H1 (cell line): ENCODE measurements at regions not wholly inside any gene's neighbourhood (a gene's known extent, or its start where the extent isn't known, plus 50 kb on each side); places are given as distances from the start of the nearest gene placed in this dataset.

Source experiments
- CTCF ChIA-PET: fragments of 300-600 bp; sonication (Branson Sonifier 250); formaldehyde crosslinking; loops from one replicate; lab custom pipeline; 2021; ENCODE audit not compliant: partially characterized antibody; lab: Charles Lee
- POLR2A ChIA-PET: fragments of 300-600 bp; sonication (Branson Sonifier 250); formaldehyde crosslinking; loops from one replicate; lab custom pipeline; 2021; ENCODE audit warnings: inconsistent platforms; ENCODE audit not compliant: partially characterized antibody; lab: Charles Lee
- DNase-seq, 2 experiments: peaks; one replicate each; pipeline versions ENCODE4 v3.0.0 to v3.0.0-alpha.2; 2010 to 2022; ENCODE audit warnings: low spot score in 2 of 2, low read depth in 1 of 2, mixed read lengths in 1 of 2
- FAIRE-seq: peaks from 2 replicates; lab custom pipeline; 2011; peaks lifted over from hg19 to GRCh38; lab: Jason Lieb, UNC
- H2AFZ ChIP-seq: 2 replicates; pipeline ENCODE4 v1.8.1; 2012; ENCODE audit warnings: low read length, inconsistent platforms
- H2AK5ac ChIP-seq: 2 replicates; pipeline ENCODE4 v1.6.1; 2013; ENCODE audit warnings: low read depth, low read length
- H2BK120ac ChIP-seq: replicated peaks from 2 replicates; pipeline ENCODE3; 2013; ENCODE audit warnings: low read depth, low read length, inconsistent platforms
- H2BK12ac ChIP-seq: 2 replicates; pipeline ENCODE4 v1.6.1; 2013; ENCODE audit warnings: low read depth, low read length
- H2BK15ac ChIP-seq: 2 replicates; pipeline ENCODE4 v1.6.1; 2013; ENCODE audit warnings: low read length
- H2BK20ac ChIP-seq: 2 replicates; pipeline ENCODE4 v1.6.1; 2013; ENCODE audit warnings: low read length
- H2BK5ac ChIP-seq: 2 replicates; pipeline ENCODE4 v1.6.1; 2013; ENCODE audit warnings: low read depth, low read length
- H3K14ac ChIP-seq: 2 replicates; pipeline ENCODE4 v1.6.1; 2013; ENCODE audit warnings: inconsistent platforms; ENCODE audit not compliant: insufficient read length
- H3K18ac ChIP-seq: 2 replicates; pipeline ENCODE4 v1.6.1; 2013; ENCODE audit warnings: low read length; ENCODE audit errors: extremely low read depth
- H3K23ac ChIP-seq: 2 replicates; pipeline ENCODE4 v1.6.1; 2013; ENCODE audit warnings: inconsistent platforms; ENCODE audit not compliant: insufficient read length
- H3K23me2 ChIP-seq: 2 replicates; pipeline ENCODE4 v1.6.1; 2013; ENCODE audit warnings: low read depth, low read length
- H3K27ac ChIP-seq: 2 replicates; pipeline ENCODE4 v1.6.1; 2011; ENCODE audit warnings: low read depth, low read length, inconsistent platforms
- H3K27me3 ChIP-seq, 4 experiments: replicated peaks in 1 of 4; 1 replicate in 1 of 4; 2 replicates in 3 of 4; pipeline versions ENCODE4 v1.6.1 to v1.8.1; 2011 to 2013; ENCODE audit warnings: low read length in 3 of 4, mild to moderate bottlenecking in 3 of 4, inconsistent platforms in 2 of 4, mixed read lengths in 2 of 4, moderate library complexity in 1 of 4; ENCODE audit not compliant: control insufficient read depth in 3 of 4, insufficient read depth in 3 of 4; ENCODE audit errors: extremely low read depth in 1 of 4
- H3K36me3 ChIP-seq, 4 experiments: 2 replicates each; pipeline versions ENCODE4 v1.6.1 to v1.8.1; 2011 to 2013; ENCODE audit warnings: mild to moderate bottlenecking in 4 of 4, low read length in 3 of 4, moderate library complexity in 2 of 4, control low read depth in 1 of 4, inconsistent platforms in 1 of 4; ENCODE audit not compliant: insufficient read depth in 4 of 4, control insufficient read depth in 2 of 4
- H3K4ac ChIP-seq: replicated peaks from 2 replicates; pipeline ENCODE3; 2013; ENCODE audit warnings: low read length, low read depth, mixed read lengths, inconsistent platforms; ENCODE audit not compliant: insufficient read length
- H3K4me1 ChIP-seq, 4 experiments: replicated peaks in 1 of 4; 1 replicate in 1 of 4; 2 replicates in 3 of 4; pipeline versions ENCODE4 v1.6.1 to v1.8.1; 2011 to 2013; ENCODE audit warnings: low read length in 3 of 4, inconsistent platforms in 2 of 4, mixed read lengths in 1 of 4; ENCODE audit not compliant: insufficient read depth in 4 of 4, control insufficient read depth in 3 of 4
- H3K4me2 ChIP-seq, 2 experiments: 2 replicates each; pipeline versions ENCODE4 v1.6.1 to v1.8.1; 2011 to 2013; ENCODE audit warnings: low read depth in 2 of 2, low read length in 2 of 2, control low read depth in 1 of 2, inconsistent platforms in 1 of 2, mild to moderate bottlenecking in 1 of 2; ENCODE audit not compliant: insufficient read depth in 1 of 2
- H3K4me3 ChIP-seq, 4 experiments: fragments of 200-600, 300-600 bp in 1 of 4; sonication (generic), shearing (Covaris generic), sonication (Bioruptor Twin) in 1 of 4; 2 replicates each; pipeline versions ENCODE4 v1.5.1 to v1.8.1; 2011 to 2016; ENCODE audit warnings: low read length in 4 of 4, low read depth in 3 of 4, control low read depth in 2 of 4, inconsistent platforms in 2 of 4, mild to moderate bottlenecking in 2 of 4, mixed read lengths in 1 of 4, moderate library complexity in 1 of 4; ENCODE audit not compliant: insufficient read depth in 2 of 4; ENCODE audit errors: extremely low read depth in 1 of 4
- H3K56ac ChIP-seq: replicated peaks from 2 replicates; pipeline ENCODE3; 2013; ENCODE audit warnings: low read depth, mild to moderate bottlenecking, mixed read lengths, low read length, inconsistent platforms; ENCODE audit not compliant: insufficient read length
- H3K79me1 ChIP-seq: 2 replicates; pipeline ENCODE4 v1.6.1; 2013; ENCODE audit warnings: low read depth, low read length, control low read depth
- H3K79me2 ChIP-seq, 2 experiments: 2 replicates each; pipeline versions ENCODE4 v1.6.1 to v1.8.1; 2012 to 2013; ENCODE audit warnings: low read length in 2 of 2, mild to moderate bottlenecking in 2 of 2, inconsistent platforms in 1 of 2; ENCODE audit not compliant: insufficient read depth in 2 of 2, control insufficient read depth in 1 of 2
- H3K9ac ChIP-seq, 4 experiments: replicated peaks in 1 of 4; 1 replicate in 1 of 4; 2 replicates in 3 of 4; pipeline versions ENCODE4 v1.6.1 to v1.8.1; 2011 to 2013; ENCODE audit warnings: low read depth in 3 of 4, low read length in 3 of 4, control low read depth in 2 of 4, mild to moderate bottlenecking in 2 of 4, moderate library complexity in 2 of 4, inconsistent platforms in 1 of 4; ENCODE audit errors: extremely low read depth in 1 of 4
- H3K9me3 ChIP-seq, 2 experiments: 2 replicates each; pipeline versions ENCODE4 v1.6.1 to v1.8.1; 2012 to 2013; ENCODE audit warnings: mild to moderate bottlenecking in 2 of 2, moderate library complexity in 2 of 2, control low read depth in 1 of 2, inconsistent platforms in 1 of 2, low read depth in 1 of 2, low read length in 1 of 2, mixed read lengths in 1 of 2; ENCODE audit not compliant: insufficient read depth in 2 of 2
- H4K20me1 ChIP-seq, 2 experiments: replicated peaks in 1 of 2; 2 replicates each; pipeline versions ENCODE3 to v1.8.1; 2011 to 2013; ENCODE audit warnings: inconsistent platforms in 2 of 2, low read length in 2 of 2, mild to moderate bottlenecking in 1 of 2; ENCODE audit not compliant: insufficient read depth in 2 of 2, control insufficient read depth in 1 of 2
- H4K5ac ChIP-seq: 2 replicates; pipeline ENCODE4 v1.6.1; 2013; ENCODE audit warnings: low read length, low read depth, mixed read lengths, inconsistent platforms; ENCODE audit not compliant: insufficient read length
- H4K8ac ChIP-seq: 2 replicates; pipeline ENCODE4 v1.8.0; 2013; ENCODE audit warnings: mild to moderate bottlenecking, moderate library complexity, low read length, inconsistent platforms; ENCODE audit not compliant: insufficient read depth; ENCODE audit errors: extremely low read depth
- H4K91ac ChIP-seq: replicated peaks from 2 replicates; pipeline ENCODE3; 2013; ENCODE audit warnings: low read length, mixed read lengths, inconsistent platforms; ENCODE audit not compliant: insufficient read length
- CBX8 ChIP-seq: fragments of 300-800, 300-1000 bp; sonication (generic); IDR thresholded peaks from 2 replicates; pipeline ENCODE4 v1.7.1; 2016; ENCODE audit warnings: low read depth, low read length, borderline replicate concordance
- JUND ChIP-seq: IDR thresholded peaks from 2 replicates; pipeline ENCODE4 v1.6.1; 2011; ENCODE audit warnings: mild to moderate bottlenecking, improper control_type of control experiment, low read length
- KDM5A ChIP-seq: fragments of 200-600 bp; IDR thresholded peaks from 2 replicates; pipeline ENCODE4 v1.7.1; 2012; ENCODE audit warnings: mild to moderate bottlenecking, low read length, inconsistent platforms, mixed read lengths
- RXRA ChIP-seq: IDR thresholded peaks from 2 replicates; pipeline ENCODE4 v1.6.1; 2011; ENCODE audit warnings: low read depth, mild to moderate bottlenecking, low read length, moderate library complexity; ENCODE audit not compliant: insufficient read depth
- SP2 ChIP-seq: IDR thresholded peaks from 2 replicates; pipeline ENCODE4 v1.6.1; 2012; ENCODE audit warnings: mild to moderate bottlenecking, low read length, inconsistent platforms
- SRF ChIP-seq: IDR thresholded peaks from 2 replicates; pipeline ENCODE4 v1.6.1; 2011; ENCODE audit warnings: mild to moderate bottlenecking, low read depth, low read length, moderate library complexity
- TCF12 ChIP-seq: IDR thresholded peaks from 2 replicates; pipeline ENCODE4 v1.6.1; 2011; ENCODE audit warnings: low read depth, mild to moderate bottlenecking, low read length
- WGBS, 2 experiments: shearing (Covaris generic) in 1 of 2; methylation state at CpG; one replicate each; pipeline versions ENCODE4 v1.1.6 to v1.1.7; 2013 to 2015; ENCODE audit warnings: low lambda C conversion rate in 2 of 2, mixed read lengths in 2 of 2, inconsistent platforms in 1 of 2, low coverage in 1 of 2, missing lambda C conversion rate in 1 of 2; ENCODE audit not compliant: insufficient replicate concordance in 2 of 2, insufficient coverage in 1 of 2, insufficient read length in 1 of 2; ENCODE audit errors: extremely low coverage in 1 of 2, missing lambda C conversion rate in 1 of 2; 5-methylcytosine and 5-hydroxymethylcytosine counted together

DNA sequence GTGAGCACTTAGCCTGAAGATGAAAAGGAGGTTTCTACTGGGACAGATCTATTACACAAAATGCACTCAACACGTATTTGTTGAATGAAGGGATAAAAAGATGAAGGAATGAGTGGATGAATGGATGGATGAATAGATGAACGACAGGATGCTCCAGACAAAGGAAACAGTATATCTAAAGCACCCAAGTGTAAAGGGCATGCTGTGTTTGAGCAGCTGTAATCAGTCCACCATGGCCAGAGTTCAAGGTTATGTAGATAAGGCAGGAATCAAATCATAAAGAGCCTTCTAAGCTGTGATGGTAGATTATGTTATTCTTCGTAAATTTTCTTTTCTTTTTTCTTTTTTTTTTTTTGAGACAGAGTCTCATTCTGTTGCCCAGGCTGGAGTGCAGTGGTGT is 194.4 kb upstream of the FOXN2 start:
- H2AFZ ChIP-seq, result no peak overlapping the region
- H4K91ac ChIP-seq, result no peak overlapping the region
- no peak overlapping the region for H3K27ac ChIP-seq
- ChIA-PET CTCF (interaction anchor here (0.9 kb wide), 1 partner anchor 13 kb away, joined by 3 read pairs; no protein-coding TSS in a partner anchor), POLR2A (interaction anchor here (1.1 kb wide), 1 partner anchor 27 kb away, joined by 4 read pairs; no protein-coding TSS in a partner anchor)
- no peaks in the 10 kb centered on the region; the same call in 1 of the 2 replicates for H3K79me1 ChIP-seq
- H3K4me2 ChIP-seq, result no peak overlapping the region
- H3K56ac ChIP-seq, result no peak overlapping the region
- H2AK5ac ChIP-seq, result no peak overlapping the region
- no peak overlapping the region for H3K9ac ChIP-seq
- no peak overlapping the region for H4K5ac ChIP-seq
- H3K18ac ChIP-seq, result no peak overlapping the region
- FAIRE-seq, result no peak
- DNase-seq, result no peak
- H3K79me2 ChIP-seq, result no peaks in the 10 kb centered on the region
- peaks cover 0 to 2% (median 0%) of the 10 kb centered on the region in 4 experiments; a peak in 1 of 8 replicates for H3K36me3 ChIP-seq
- no peak overlapping the region for H2BK120ac ChIP-seq
- WGBS, 2 experiments, result 91% methylated on average over 3 of the region's 3 CpGs; no CpG with 5 or more reads in 1 of the 2 experiments
- no peak overlapping the region for H2BK15ac ChIP-seq
- H3K4me3 ChIP-seq, result no peak overlapping the region
- H2BK20ac ChIP-seq, result no peak overlapping the region
- H4K20me1 ChIP-seq, result no peaks in the 10 kb centered on the region
- no peaks in the 10 kb centered on the region for H3K27me3 ChIP-seq
- no peaks in the 10 kb centered on the region for H3K4me1 ChIP-seq
- H3K9me3 ChIP-seq, result no peaks in the 10 kb centered on the region
- no peak overlapping the region for H4K8ac ChIP-seq
- no peak overlapping the region for H2BK12ac ChIP-seq
- H3K4ac ChIP-seq, result no peak overlapping the region
- no peak overlapping the region for H3K14ac ChIP-seq
- H3K23ac ChIP-seq, result no peak overlapping the region
- H3K23me2 ChIP-seq, result no peaks in the 10 kb centered on the region
- H2BK5ac ChIP-seq, result no peak overlapping the region
- TF ChIP-seq JUND (no peak), TCF12 (no peak), RXRA (no peak), SRF (no peak), SP2 (no peak), CBX8 (no peak), KDM5A (no peak)
